BLaER1 (cell line): ENCODE measurements at regions not wholly inside any gene's neighbourhood (a gene's known extent, or its start where the extent isn't known, plus 50 kb on each side); places are given as distances from the start of the nearest gene placed in this dataset.

Source experiments
- H3K27ac ChIP-seq: shearing (Covaris generic); formaldehyde crosslinking; 2 replicates; pipeline ENCODE4 v1.8.1; 2022
- H3K27me3 ChIP-seq: shearing (Covaris generic); formaldehyde crosslinking; 2 replicates; pipeline ENCODE4 v1.8.1; 2022
- H3K36me3 ChIP-seq: shearing (Covaris generic); formaldehyde crosslinking; 2 replicates; pipeline ENCODE4 v1.8.1; 2022
- H3K4me1 ChIP-seq: shearing (Covaris generic); formaldehyde crosslinking; 2 replicates; pipeline ENCODE4 v1.8.1; 2022
- H3K4me2 ChIP-seq: shearing (Covaris generic); formaldehyde crosslinking; 2 replicates; pipeline ENCODE4 v1.8.1; 2022
- H3K4me3 ChIP-seq: shearing (Covaris generic); formaldehyde crosslinking; 2 replicates; pipeline ENCODE4 v1.8.1; 2022
- H3K9ac ChIP-seq: shearing (Covaris generic); formaldehyde crosslinking; 2 replicates; pipeline ENCODE4 v1.8.1; 2022
- H3K9me3 ChIP-seq: shearing (Covaris generic); formaldehyde crosslinking; 2 replicates; pipeline ENCODE4 v1.8.1; 2022
- H4K20me1 ChIP-seq: shearing (Covaris generic); formaldehyde crosslinking; 2 replicates; pipeline ENCODE4 v1.8.1; 2022
- Cebpa-rat ChIP-seq: shearing (Covaris generic); IDR thresholded peaks from 2 replicates; pipeline ENCODE4 v1.8.1; 2022

GRCh38 chr2:173696274-173696673, 268.9 kb downstream of the SP3 start:
- no peak overlapping the region for H3K4me3 ChIP-seq
- no peaks in the 10 kb centered on the region for H3K27me3 ChIP-seq
- TF ChIP-seq Cebpa-rat: no peak
- H3K27ac ChIP-seq: no peak overlapping the region
- H3K4me2 ChIP-seq: no peak overlapping the region
- H4K20me1 ChIP-seq: no peaks in the 10 kb centered on the region
- H3K9ac ChIP-seq: no peak overlapping the region
- H3K9me3 ChIP-seq: no peaks in the 10 kb centered on the region
- no peaks in the 10 kb centered on the region for H3K36me3 ChIP-seq
- no peaks in the 10 kb centered on the region for H3K4me1 ChIP-seq

GRCh38 chr2:173697929-173698328, 267.2 kb downstream of the SP3 start:
- no peak overlapping the region for H3K4me2 ChIP-seq
- H3K27ac ChIP-seq: no peak overlapping the region
- H3K36me3 ChIP-seq: no peaks in the 10 kb centered on the region
- H3K4me1 ChIP-seq: no peaks in the 10 kb centered on the region
- no peak overlapping the region for H3K4me3 ChIP-seq
- no peaks in the 10 kb centered on the region for H3K9me3 ChIP-seq
- H3K9ac ChIP-seq: no peak overlapping the region
- no peaks in the 10 kb centered on the region for H4K20me1 ChIP-seq
- no peaks in the 10 kb centered on the region for H3K27me3 ChIP-seq
- no peak for TF ChIP-seq Cebpa-rat

GRCh38 chr2:173705656-173706055, 259.5 kb downstream of the SP3 start:
- H3K9me3 ChIP-seq: no peaks in the 10 kb centered on the region; the same call in 1 of the 2 replicates
- no peaks in the 10 kb centered on the region for H3K36me3 ChIP-seq
- H3K27me3 ChIP-seq: no peaks in the 10 kb centered on the region
- no peak overlapping the region for H3K9ac ChIP-seq
- no peaks in the 10 kb centered on the region for H4K20me1 ChIP-seq
- no peaks in the 10 kb centered on the region for H3K4me1 ChIP-seq
- TF ChIP-seq Cebpa-rat: no peak
- no peak overlapping the region for H3K27ac ChIP-seq
- no peak overlapping the region for H3K4me2 ChIP-seq
- no peak overlapping the region for H3K4me3 ChIP-seq

GRCh38 chr2:173706936-173707335, 258.2 kb downstream of the SP3 start:
- Histone ChIP-seq H3K4me3 (no peak overlapping the region), H3K9ac (no peak overlapping the region), H3K36me3 (no peaks in the 10 kb centered on the region), H4K20me1 (no peaks in the 10 kb centered on the region), H3K4me2 (no peak overlapping the region), H3K4me1 (no peaks in the 10 kb centered on the region), H3K27ac (no peak overlapping the region), H3K9me3 (no peaks in the 10 kb centered on the region; the same call in 1 of the 2 replicates), H3K27me3 (no peaks in the 10 kb centered on the region)
- TF ChIP-seq Cebpa-rat: no peak

DNA sequence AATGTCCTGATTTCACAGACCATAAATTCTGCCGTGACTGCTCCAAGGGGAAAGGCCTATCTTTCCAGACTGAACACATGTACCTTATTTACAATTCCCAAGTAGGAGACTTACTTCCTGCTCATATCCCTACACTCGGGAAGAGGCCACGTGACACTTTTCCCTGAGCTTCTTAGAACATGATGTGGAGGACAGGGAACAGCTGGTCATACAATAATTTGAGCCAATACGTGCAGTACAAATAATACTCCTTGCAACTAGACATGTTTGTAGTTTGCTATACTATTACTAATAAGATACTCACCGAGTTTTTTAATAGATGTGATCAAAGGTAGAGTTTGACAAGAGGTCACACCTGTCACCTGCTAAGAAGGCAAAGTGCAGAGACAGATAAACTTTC, 256.4 kb downstream of the SP3 start:
- H3K9ac ChIP-seq: no peak overlapping the region
- H3K4me2 ChIP-seq: no peak overlapping the region
- no peaks in the 10 kb centered on the region for H3K4me1 ChIP-seq
- TF ChIP-seq Cebpa-rat: no peak
- H4K20me1 ChIP-seq: no peaks in the 10 kb centered on the region
- no peak overlapping the region for H3K27ac ChIP-seq
- H3K36me3 ChIP-seq: no peaks in the 10 kb centered on the region
- H3K9me3 ChIP-seq: no peaks in the 10 kb centered on the region; the same call in 1 of the 2 replicates
- H3K4me3 ChIP-seq: no peak overlapping the region
- H3K27me3 ChIP-seq: no peaks in the 10 kb centered on the region

DNA sequence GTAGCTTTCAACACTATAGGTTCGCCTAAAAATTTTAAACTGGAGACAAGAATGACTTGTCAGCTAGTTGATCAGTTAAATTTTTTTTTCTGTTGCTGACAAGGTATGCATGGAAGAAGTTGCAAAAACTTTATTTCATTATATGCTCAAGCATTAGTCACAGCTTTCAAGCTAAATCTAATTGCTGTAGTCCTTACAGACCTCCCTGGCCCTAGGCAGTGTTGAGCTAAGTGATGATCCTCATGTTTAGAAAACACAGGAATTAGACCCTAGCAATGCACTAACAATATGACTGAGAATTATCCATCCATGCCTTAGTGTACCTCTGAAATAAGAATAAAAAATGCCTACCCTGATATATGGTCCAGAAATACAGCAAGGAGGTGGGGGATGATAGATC, 253.4 kb downstream of the SP3 start:
- Histone ChIP-seq H3K4me1 (no peaks in the 10 kb centered on the region), H3K4me3 (no peak overlapping the region), H3K27me3 (no peaks in the 10 kb centered on the region), H3K9ac (no peak overlapping the region), H3K9me3 (no peaks in the 10 kb centered on the region), H3K27ac (no peak overlapping the region), H4K20me1 (no peaks in the 10 kb centered on the region), H3K4me2 (no peak overlapping the region), H3K36me3 (no peaks in the 10 kb centered on the region)
- no peak for TF ChIP-seq Cebpa-rat

- H3K9me3 ChIP-seq: no peaks in the 10 kb centered on the region
- H3K4me3 ChIP-seq: no peak overlapping the region
- no peaks in the 10 kb centered on the region for H3K27me3 ChIP-seq
- no peaks in the 10 kb centered on the region for H3K4me1 ChIP-seq
- TF ChIP-seq Cebpa-rat: no peak
- no peak overlapping the region for H3K9ac ChIP-seq
- H3K4me2 ChIP-seq: no peak overlapping the region
- H3K27ac ChIP-seq: no peak overlapping the region
- H4K20me1 ChIP-seq: no peaks in the 10 kb centered on the region
- no peaks in the 10 kb centered on the region for H3K36me3 ChIP-seq
Observed at GRCh38 chr2:173713904-173714555, 251.1 kb downstream of the SP3 start.

DNA sequence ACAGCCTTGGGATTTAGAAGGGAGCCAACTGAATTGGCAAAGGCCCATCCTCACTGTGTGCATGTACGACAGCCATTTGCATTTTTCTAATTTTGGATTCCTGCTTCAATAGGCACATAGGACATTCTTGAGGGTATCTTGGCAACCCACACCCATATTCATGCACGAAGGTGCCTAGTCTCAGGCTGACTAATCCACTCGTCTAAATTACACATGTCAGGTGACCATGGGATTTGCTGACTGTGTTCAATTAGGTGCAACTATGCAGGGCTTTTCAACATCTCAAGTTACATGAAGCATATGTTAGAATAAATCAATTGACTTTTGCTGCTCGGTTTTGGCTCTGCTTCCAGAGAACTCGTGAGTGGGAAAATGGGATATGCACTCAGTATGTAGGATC, 249.7 kb downstream of the SP3 start:
- H3K9ac ChIP-seq: no peak overlapping the region
- H3K27ac ChIP-seq: no peak overlapping the region
- no peaks in the 10 kb centered on the region for H3K9me3 ChIP-seq
- H3K4me1 ChIP-seq: no peaks in the 10 kb centered on the region
- no peaks in the 10 kb centered on the region for H4K20me1 ChIP-seq
- no peak overlapping the region for H3K4me3 ChIP-seq
- H3K4me2 ChIP-seq: no peak overlapping the region
- TF ChIP-seq Cebpa-rat: no peak
- no peaks in the 10 kb centered on the region for H3K27me3 ChIP-seq
- H3K36me3 ChIP-seq: no peaks in the 10 kb centered on the region

- Histone ChIP-seq H3K36me3 (no peaks in the 10 kb centered on the region), H3K9ac (no peak overlapping the region), H3K9me3 (no peaks in the 10 kb centered on the region), H3K27ac (no peak overlapping the region), H3K4me1 (no peaks in the 10 kb centered on the region), H3K4me2 (no peak overlapping the region), H4K20me1 (no peaks in the 10 kb centered on the region), H3K4me3 (no peak overlapping the region), H3K27me3 (no peaks in the 10 kb centered on the region)
- TF ChIP-seq Cebpa-rat: no peak
Observed at GRCh38 chr2:173716458-173717052, 248.6 kb downstream of the SP3 start.

- no peak for TF ChIP-seq Cebpa-rat
- H3K4me1 ChIP-seq: no peaks in the 10 kb centered on the region
- no peaks in the 10 kb centered on the region for H3K27me3 ChIP-seq
- H3K4me3 ChIP-seq: no peak overlapping the region
- no peaks in the 10 kb centered on the region for H3K9me3 ChIP-seq
- no peaks in the 10 kb centered on the region for H4K20me1 ChIP-seq
- no peak overlapping the region for H3K9ac ChIP-seq
- H3K4me2 ChIP-seq: no peak overlapping the region
- H3K27ac ChIP-seq: no peak overlapping the region
- no peaks in the 10 kb centered on the region for H3K36me3 ChIP-seq
Observed at GRCh38 chr2:173719471-173719870, 245.7 kb downstream of the SP3 start.

DNA sequence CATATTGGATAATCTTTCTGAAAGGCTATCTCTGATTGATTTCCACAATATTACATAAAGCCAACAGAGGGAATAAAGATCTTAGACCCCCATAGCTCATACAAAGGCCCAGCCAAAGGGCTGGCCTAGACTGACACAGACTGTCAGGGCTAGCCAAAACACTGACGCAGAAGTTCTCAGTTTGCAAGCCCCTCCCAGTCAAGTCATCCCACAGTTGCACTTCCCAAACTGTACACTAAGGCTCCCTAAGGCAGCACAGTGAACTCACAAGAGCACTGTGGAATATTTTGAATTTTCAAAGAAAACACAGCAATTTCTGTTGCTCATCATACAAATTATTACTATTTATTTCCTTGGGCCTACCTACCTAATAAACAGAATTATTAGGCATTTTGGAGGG, 244.9 kb downstream of the SP3 start:
- TF ChIP-seq Cebpa-rat: no peak
- Histone ChIP-seq H3K27me3 (no peaks in the 10 kb centered on the region), H3K4me2 (no peak overlapping the region), H3K9me3 (no peaks in the 10 kb centered on the region), H3K27ac (no peak overlapping the region), H3K36me3 (no peaks in the 10 kb centered on the region), H4K20me1 (no peaks in the 10 kb centered on the region), H3K9ac (no peak overlapping the region), H3K4me1 (no peaks in the 10 kb centered on the region), H3K4me3 (no peak overlapping the region)
